CD14-positive monocyte (primary cell): ENCODE measurements at regions not wholly inside any gene's neighbourhood (a gene's known extent, or its start where the extent isn't known, plus 50 kb on each side); places are given as distances from the start of the nearest gene placed in this dataset.
A peak's percentile ranks its signal among the peaks of the same experiment; 100 is the strongest.

Experiments
- DNase-seq, 3 donors: peaks; one replicate each; pipeline ENCODE4 v3.0.0-alpha.2; 2011 to 2022
- H2AFZ ChIP-seq: 2 replicates; pipeline ENCODE4 v1.6.0; 2012; ENCODE audit warnings: mild to moderate bottlenecking, low read depth, low read length, inconsistent platforms; ENCODE audit not compliant: insufficient read depth, poor library complexity, severe bottlenecking
- H3K27ac ChIP-seq, 2 donors: 1 replicate in 1 of 2; 2 replicates in 1 of 2; pipeline ENCODE4 v1.5.1; 2012 to 2013; ENCODE audit warnings: low read length in 2 of 2, control low read depth in 1 of 2, inconsistent platforms in 1 of 2, low read depth in 1 of 2, mild to moderate bottlenecking in 1 of 2
- H3K27me3 ChIP-seq, 2 donors: one replicate each; pipeline versions ENCODE4 v1.6.0 to v1.6.1; 2011 to 2013; ENCODE audit warnings: low read length in 2 of 2; ENCODE audit not compliant: control insufficient read depth in 2 of 2, insufficient read depth in 2 of 2
- H3K36me3 ChIP-seq, 2 donors: replicated peaks in 1 of 2; 1 replicate in 1 of 2; 2 replicates in 1 of 2; pipeline versions ENCODE4 v1.5.1 to v1.6.1; 2012 to 2013; ENCODE audit warnings: low read length in 2 of 2, control low read depth in 1 of 2, inconsistent platforms in 1 of 2, mild to moderate bottlenecking in 1 of 2; ENCODE audit not compliant: insufficient read depth in 2 of 2, control insufficient read depth in 1 of 2
- H3K4me1 ChIP-seq, 2 donors: 1 replicate in 1 of 2; 2 replicates in 1 of 2; pipeline versions ENCODE4 v1.5.1 to v1.6.1; 2012 to 2013; ENCODE audit warnings: low read length in 2 of 2, control low read depth in 1 of 2, inconsistent platforms in 1 of 2, mild to moderate bottlenecking in 1 of 2, moderate library complexity in 1 of 2; ENCODE audit not compliant: insufficient read depth in 2 of 2, control insufficient read depth in 1 of 2
- H3K4me2 ChIP-seq: replicated peaks from 2 replicates; pipeline ENCODE3; 2012; ENCODE audit warnings: low read length, moderate library complexity, mild to moderate bottlenecking; ENCODE audit not compliant: poor library complexity, severe bottlenecking; ENCODE audit errors: extremely low read depth
- H3K4me3 ChIP-seq, 3 experiments: fragments of 200-600 bp in 1 of 3; sonication (generic) in 1 of 3; replicated peaks in 1 of 3; 1 replicate in 2 of 3; 2 replicates in 1 of 3; pipeline ENCODE4 v1.5.1; 2011 to 2013; ENCODE audit warnings: low read length in 3 of 3, mild to moderate bottlenecking in 3 of 3, control low read depth in 2 of 3, low read depth in 2 of 3, inconsistent platforms in 1 of 3, moderate library complexity in 1 of 3
- H3K79me2 ChIP-seq: 2 replicates; pipeline ENCODE4 v1.6.0; 2012; ENCODE audit warnings: mild to moderate bottlenecking, control low read depth, inconsistent platforms, low read length, moderate library complexity; ENCODE audit not compliant: insufficient read depth
- H3K9ac ChIP-seq: 2 replicates; pipeline ENCODE4 v1.6.0; 2017; ENCODE audit warnings: low read length, mild to moderate bottlenecking; ENCODE audit not compliant: insufficient read depth, poor library complexity, severe bottlenecking
- H3K9me3 ChIP-seq, 2 donors: replicated peaks in 1 of 2; 1 replicate in 1 of 2; 2 replicates in 1 of 2; pipeline versions ENCODE4 v1.5.1 to v1.6.1; 2012 to 2013; ENCODE audit warnings: low read length in 2 of 2, control low read depth in 1 of 2; ENCODE audit not compliant: control insufficient read depth in 1 of 2, insufficient read depth in 1 of 2
- H4K20me1 ChIP-seq: 2 replicates; pipeline ENCODE4 v1.6.0; 2012; ENCODE audit warnings: mild to moderate bottlenecking, low read length, control low read depth, moderate library complexity; ENCODE audit not compliant: insufficient read depth
- H3K27ac Mint-ChIP-seq, 7 donors: one replicate each; pipeline ENCODE4 v1.8.0; 2020; ENCODE audit warnings: mild to moderate bottlenecking in 7 of 7, mixed read lengths in 7 of 7, moderate library complexity in 6 of 7, inconsistent platforms in 2 of 7
- H3K27me3 Mint-ChIP-seq, 3 donors: one replicate each; pipeline ENCODE4 v1.8.0; 2021 to 2022; ENCODE audit warnings: low read depth in 3 of 3, mild to moderate bottlenecking in 3 of 3, mixed read lengths in 3 of 3, moderate library complexity in 3 of 3, inconsistent platforms in 1 of 3
- H3K36me3 Mint-ChIP-seq, 2 donors: one replicate each; pipeline ENCODE4 v1.8.0; 2020; ENCODE audit warnings: mixed read lengths in 2 of 2, inconsistent platforms in 1 of 2, mild to moderate bottlenecking in 1 of 2
- H3K4me1 Mint-ChIP-seq: one replicate; pipeline ENCODE4 v1.8.0; 2020; ENCODE audit warnings: mild to moderate bottlenecking, mixed read lengths
- H3K4me3 Mint-ChIP-seq, 2 donors: one replicate each; pipeline ENCODE4 v1.8.0; 2020; ENCODE audit warnings: mild to moderate bottlenecking in 2 of 2, mixed read lengths in 2 of 2, moderate library complexity in 1 of 2
- H3K9me3 Mint-ChIP-seq, 7 donors: one replicate each; pipeline ENCODE4 v1.8.0; 2020 to 2022; ENCODE audit warnings: mixed read lengths in 7 of 7, mild to moderate bottlenecking in 6 of 7, moderate library complexity in 6 of 7, inconsistent platforms in 2 of 7
- CTCF ChIP-seq: fragments of 200-600 bp; IDR thresholded peaks from one replicate; pipeline ENCODE4 v1.8.0; 2022; ENCODE audit warnings: antibody characterized with exemption, mild to moderate bottlenecking
- WGBS: methylation state at CpG from one replicate; pipeline ENCODE4 v1.1.5; 2013; ENCODE audit warnings: missing lambda C conversion rate; ENCODE audit not compliant: insufficient coverage; 5-methylcytosine and 5-hydroxymethylcytosine counted together
- intact Hi-C, 2 donors: fragments of 100-400 bp; cut with micrococcal nuclease; formaldehyde crosslinking; loops; one replicate each; pipeline versions ENCODE4 v1.15.0 to v1.15.1; 2023

DNA sequence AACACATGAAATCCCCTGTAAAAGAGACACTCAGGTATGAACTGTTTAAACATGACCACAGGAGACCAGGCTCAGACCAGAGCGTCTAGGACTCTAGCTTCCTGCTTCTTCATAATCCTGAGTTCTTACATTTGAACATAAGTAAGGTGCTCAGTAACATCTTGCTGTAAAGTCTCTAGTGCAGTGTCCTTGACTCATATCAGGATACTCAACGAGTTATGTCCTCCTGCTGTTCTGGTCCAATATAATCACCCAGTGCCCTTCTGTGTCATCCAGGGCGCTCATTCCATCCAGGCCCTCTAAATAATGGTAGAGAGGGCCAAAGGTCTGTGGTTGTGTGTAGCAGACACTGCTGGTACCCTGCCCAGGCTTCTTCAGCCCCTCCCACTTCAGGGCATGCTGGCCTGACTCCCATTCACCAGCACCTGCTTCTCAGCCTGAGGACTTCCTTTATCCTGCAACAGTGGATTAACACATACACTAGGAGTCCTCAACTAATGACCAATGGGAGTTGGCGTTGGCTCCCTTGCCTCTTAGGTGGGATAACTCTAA lies 66.8 kb upstream of the MOCS1 start:
- Histone ChIP-seq H3K9me3 (peaks cover 30 to 46% of the 10 kb centered on the region in 2 donors), H3K9ac (no peak overlapping the region), H3K4me1 (no peaks in the 10 kb centered on the region), H2AFZ (no peak overlapping the region), H3K79me2 (no peaks in the 10 kb centered on the region), H3K4me3 (no peak overlapping the region), H4K20me1 (no peaks in the 10 kb centered on the region), H3K27me3 (no peaks in the 10 kb centered on the region), H3K36me3 (no peaks in the 10 kb centered on the region), H3K4me2 (no peak overlapping the region), H3K27ac (no peak overlapping the region)
- no peak for DNase-seq
- Mint-ChIP-seq H3K27me3 (peaks cover 0 to 2% (median 0%) of the 10 kb centered on the region in 3 donors), H3K36me3 (no peaks in the 10 kb centered on the region), H3K4me3 (no peak overlapping the region), H3K27ac (no peak overlapping the region), H3K9me3 (peaks cover 28 to 45% (median 41%) of the 10 kb centered on the region in 7 donors), H3K4me1 (no peaks in the 10 kb centered on the region)
- 71% methylated on average over 1 of the region's 4 CpGs for WGBS
- intact Hi-C loops, result no loop called here
- no peak for TF ChIP-seq CTCF

DNA sequence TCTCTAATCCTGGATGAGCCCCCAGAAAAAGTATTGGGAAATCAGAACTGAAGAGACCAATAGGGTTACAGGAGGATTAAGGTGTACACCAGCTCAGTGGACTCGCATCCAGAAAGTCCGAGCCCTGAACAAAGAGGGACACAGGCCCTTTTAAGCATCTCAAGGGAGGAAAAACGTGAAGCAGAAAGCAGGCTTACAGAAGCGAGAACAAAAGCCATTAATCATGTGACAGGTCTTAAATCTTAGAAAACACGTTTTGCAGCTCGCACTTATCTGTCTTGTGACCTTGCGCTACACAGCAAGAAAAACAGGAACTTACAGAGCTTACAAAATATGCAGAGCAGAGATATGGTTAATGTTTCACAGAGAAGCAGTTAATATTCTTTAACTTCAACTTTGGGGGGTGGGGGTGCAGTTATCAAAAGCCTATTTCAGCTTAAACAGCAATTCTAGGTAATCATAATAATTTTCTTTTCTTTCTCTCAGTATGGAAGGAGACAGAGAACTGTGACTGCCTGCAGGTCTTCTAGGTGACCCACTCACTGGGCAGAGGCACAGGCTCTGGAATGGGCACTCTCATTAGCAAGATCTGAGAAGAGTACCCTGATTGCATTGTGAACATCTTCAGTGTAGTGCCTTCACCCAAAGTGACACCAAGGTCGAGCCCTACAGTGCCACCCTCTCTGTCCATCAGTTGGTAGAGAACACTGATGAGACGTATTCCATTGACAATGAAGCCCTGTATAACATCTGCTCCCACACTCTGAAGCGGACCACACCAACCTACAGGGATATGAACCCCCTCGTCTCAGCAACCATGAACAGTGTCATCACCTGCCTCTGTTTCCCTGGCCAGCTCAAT lies 65.0 kb upstream of the MOCS1 start:
- no peaks in the 10 kb centered on the region for H3K36me3 ChIP-seq
- no peaks in the 10 kb centered on the region for H4K20me1 ChIP-seq
- H3K4me3 ChIP-seq, result no peak overlapping the region
- peaks cover 30 to 56% of the 10 kb centered on the region in 2 donors for H3K9me3 ChIP-seq
- no peaks in the 10 kb centered on the region for H3K4me1 Mint-ChIP-seq
- intact Hi-C loops, result no loop called here
- 37% methylated on average over 10 of the region's 11 CpGs for WGBS
- H3K27ac Mint-ChIP-seq, result peak overlapping the region in 1 of 7 donors; percentile 3
- no peak overlapping the region for H3K9ac ChIP-seq
- H3K27me3 Mint-ChIP-seq, result peaks cover 0 to 2% (median 0%) of the 10 kb centered on the region in 3 donors
- DNase-seq, result no peak
- no peaks in the 10 kb centered on the region for H3K27me3 ChIP-seq
- H3K36me3 Mint-ChIP-seq, result no peaks in the 10 kb centered on the region
- H3K9me3 Mint-ChIP-seq, result peaks cover 30 to 51% (median 42%) of the 10 kb centered on the region in 7 donors
- H3K27ac ChIP-seq, result no peak overlapping the region
- H3K4me3 Mint-ChIP-seq, result no peak overlapping the region
- TF ChIP-seq CTCF, result no peak
- no peak overlapping the region for H2AFZ ChIP-seq
- no peaks in the 10 kb centered on the region for H3K79me2 ChIP-seq
- no peak overlapping the region for H3K4me2 ChIP-seq
- H3K4me1 ChIP-seq, result no peaks in the 10 kb centered on the region
